Neuronal stem cell (in vitro differentiated cells): ENCODE measurements at regions not wholly inside any gene's neighbourhood (a gene's known extent, or its start where the extent isn't known, plus 50 kb on each side); places are given as distances from the start of the nearest gene placed in this dataset.
A peak's percentile ranks its signal among the peaks of the same experiment; 100 is the strongest.

Experiments
- DNase-seq: peaks from one replicate; pipeline ENCODE4 v3.0.0-alpha.2; 2013; ENCODE audit warnings: low spot score
- H2AFZ ChIP-seq: one replicate; pipeline ENCODE4 v1.6.1; 2013; ENCODE audit warnings: mild to moderate bottlenecking, low read length, inconsistent platforms
- H2AK5ac ChIP-seq: 2 replicates; pipeline ENCODE4 v1.6.1; 2013; ENCODE audit warnings: low read depth, mild to moderate bottlenecking, inconsistent platforms, low read length, moderate library complexity, mixed read lengths
- H2BK120ac ChIP-seq: 2 replicates; pipeline ENCODE4 v1.6.1; 2013; ENCODE audit warnings: low read depth, mild to moderate bottlenecking, inconsistent platforms, low read length, moderate library complexity, mixed read lengths
- H2BK12ac ChIP-seq: one replicate; pipeline ENCODE4 v1.6.1; 2013; ENCODE audit warnings: low read length, inconsistent platforms
- H2BK15ac ChIP-seq: 2 replicates; pipeline ENCODE4 v1.6.1; 2013; ENCODE audit warnings: mild to moderate bottlenecking, low read length, inconsistent platforms, mixed read lengths
- H2BK5ac ChIP-seq: one replicate; pipeline ENCODE4 v1.6.1; 2013; ENCODE audit warnings: inconsistent platforms, mild to moderate bottlenecking, low read length, moderate library complexity
- H3K14ac ChIP-seq: one replicate; pipeline ENCODE4 v1.6.1; 2013; ENCODE audit warnings: low read length, inconsistent platforms
- H3K18ac ChIP-seq: 2 replicates; pipeline ENCODE4 v1.6.1; 2013; ENCODE audit warnings: low read length, inconsistent platforms
- H3K23ac ChIP-seq: 2 replicates; pipeline ENCODE4 v1.6.1; 2013; ENCODE audit warnings: low read depth, mild to moderate bottlenecking, mixed read lengths, low read length, inconsistent platforms; ENCODE audit not compliant: poor library complexity
- H3K27ac ChIP-seq: replicated peaks from 3 replicates; pipeline ENCODE4 v1.5.1; 2013; ENCODE audit warnings: low read length, inconsistent platforms
- H3K27me3 ChIP-seq, 3 experiments: 2 replicates each; pipeline ENCODE4 v1.6.1; 2013; ENCODE audit warnings: low read length in 3 of 3, mild to moderate bottlenecking in 2 of 3, inconsistent platforms in 1 of 3, low read depth in 1 of 3, mixed read lengths in 1 of 3, moderate library complexity in 1 of 3; ENCODE audit not compliant: control insufficient read depth in 3 of 3, insufficient read depth in 3 of 3
- H3K36me3 ChIP-seq, 2 donors: replicated peaks in 1 of 2; 2 replicates each; pipeline ENCODE4 v1.6.1; 2013; ENCODE audit warnings: low read length in 2 of 2; ENCODE audit not compliant: control insufficient read depth in 2 of 2, insufficient read depth in 2 of 2
- H3K4ac ChIP-seq: 2 replicates; pipeline ENCODE4 v1.6.1; 2013; ENCODE audit warnings: inconsistent platforms, mild to moderate bottlenecking, low read length, moderate library complexity
- H3K4me1 ChIP-seq, 2 donors: 1 replicate in 1 of 2; 2 replicates in 1 of 2; pipeline ENCODE4 v1.6.1; 2013; ENCODE audit warnings: low read length in 2 of 2, low read depth in 1 of 2; ENCODE audit not compliant: control insufficient read depth in 2 of 2, insufficient read depth in 1 of 2
- H3K4me2 ChIP-seq: one replicate; pipeline ENCODE4 v1.6.1; 2013; ENCODE audit warnings: mild to moderate bottlenecking, low read length, inconsistent platforms; ENCODE audit not compliant: insufficient read depth, poor library complexity, severe bottlenecking
- H3K4me3 ChIP-seq, 2 donors: 2 replicates each; pipeline ENCODE4 v1.5.1; 2013; ENCODE audit warnings: low read length in 2 of 2, mild to moderate bottlenecking in 2 of 2, inconsistent platforms in 1 of 2, moderate library complexity in 1 of 2
- H3K79me1 ChIP-seq: one replicate; pipeline ENCODE4 v1.6.1; 2013; ENCODE audit warnings: low read depth, mild to moderate bottlenecking, inconsistent platforms, low read length, moderate library complexity
- H3K9ac ChIP-seq: one replicate; pipeline ENCODE4 v1.6.1; 2013; ENCODE audit warnings: mild to moderate bottlenecking, low read depth, low read length, inconsistent platforms; ENCODE audit not compliant: poor library complexity
- H3K9me3 ChIP-seq, 2 donors: replicated peaks in 1 of 2; 2 replicates each; pipeline versions ENCODE3 to v1.6.1; 2013; ENCODE audit warnings: low read length in 2 of 2, mild to moderate bottlenecking in 2 of 2, inconsistent platforms in 1 of 2, low read depth in 1 of 2, mixed read lengths in 1 of 2, moderate library complexity in 1 of 2; ENCODE audit not compliant: control insufficient read depth in 2 of 2, insufficient read depth in 1 of 2
- H4K8ac ChIP-seq: one replicate; pipeline ENCODE4 v1.6.1; 2013; ENCODE audit warnings: low read depth, mild to moderate bottlenecking, inconsistent platforms, low read length, moderate library complexity
- H4K91ac ChIP-seq: one replicate; pipeline ENCODE4 v1.6.1; 2013; ENCODE audit warnings: low read length, low read depth, mild to moderate bottlenecking, inconsistent platforms; ENCODE audit not compliant: poor library complexity
- WGBS, 2 donors: extraction: QIAGEN DNeasy Blood & Tissue Kit; methylation state at CpG; one replicate each; pipeline ENCODE4 v1.1.7; 2013; ENCODE audit warnings: missing lambda C conversion rate in 2 of 2, mixed read lengths in 1 of 2; ENCODE audit not compliant: insufficient read length in 2 of 2, insufficient replicate concordance in 1 of 2; ENCODE audit errors: extremely low coverage in 2 of 2; 5-methylcytosine and 5-hydroxymethylcytosine counted together

- Histone ChIP-seq H2BK15ac (no peak overlapping the region), H2AK5ac (no peak overlapping the region), H3K23ac (no peak overlapping the region), H3K4me2 (no peak overlapping the region), H2BK5ac (no peak overlapping the region), H3K27me3 (peaks cover 0 to 14% (median 0%) of the 10 kb centered on the region in 3 experiments), H3K18ac (no peak overlapping the region), H4K8ac (no peak overlapping the region), H3K4ac (no peak overlapping the region), H2BK12ac (no peak overlapping the region), H3K9ac (no peak overlapping the region), H2AFZ (no peak overlapping the region), H3K79me1 (no peaks in the 10 kb centered on the region), H3K27ac (no peak overlapping the region), H2BK120ac (no peak overlapping the region), H4K91ac (peak overlapping the region; percentile 56), H3K14ac (no peak overlapping the region), H3K4me3 (no peak overlapping the region), H3K9me3 (no peaks in the 10 kb centered on the region), H3K36me3 (no peaks in the 10 kb centered on the region), H3K4me1 (peaks cover 0 to 7% of the 10 kb centered on the region in 2 donors)
- no peak for DNase-seq
- WGBS, 2 donors: no CpG with 5 or more reads among the region's 13 CpGs
Measured at GRCh38 chr5:54900984-54901725, 84.2 kb downstream of the ESM1 start.

GRCh38 chr5:54897001-54897400 lies 88.4 kb downstream of the ESM1 start:
- Histone ChIP-seq H4K8ac (no peak overlapping the region), H3K27me3 (peaks cover 0 to 17% (median 0%) of the 10 kb centered on the region in 3 experiments), H3K36me3 (no peaks in the 10 kb centered on the region), H3K14ac (no peak overlapping the region), H3K79me1 (no peaks in the 10 kb centered on the region), H2AFZ (no peak overlapping the region), H2BK12ac (no peak overlapping the region), H2BK15ac (no peak overlapping the region), H2AK5ac (no peak overlapping the region), H2BK5ac (no peak overlapping the region), H3K4me2 (no peak overlapping the region), H3K23ac (no peak overlapping the region), H3K4me1 (peaks cover 0 to 7% of the 10 kb centered on the region in 2 donors), H3K4ac (no peak overlapping the region), H4K91ac (no peak overlapping the region), H3K4me3 (no peak overlapping the region), H3K27ac (no peak overlapping the region), H3K9me3 (no peaks in the 10 kb centered on the region), H3K9ac (no peak overlapping the region), H2BK120ac (no peak overlapping the region), H3K18ac (no peak overlapping the region)
- WGBS, 2 donors: no CpG with 5 or more reads among the region's 10 CpGs
- no peak for DNase-seq

GRCh38 chr5:54895816-54896341 lies 89.5 kb downstream of the ESM1 start:
- WGBS, 2 donors: no CpG with 5 or more reads among the region's 6 CpGs
- Histone ChIP-seq H2AFZ (peak overlapping the region; percentile 49), H3K4ac (no peak overlapping the region), H3K4me1 (no peaks in the 10 kb centered on the region), H4K91ac (no peak overlapping the region), H2BK5ac (no peak overlapping the region), H4K8ac (no peak overlapping the region), H3K18ac (no peak overlapping the region), H3K4me3 (no peak overlapping the region), H2BK12ac (no peak overlapping the region), H3K4me2 (no peak overlapping the region), H2BK15ac (no peak overlapping the region), H3K27me3 (peaks cover 0 to 13% (median 0%) of the 10 kb centered on the region in 3 experiments), H3K36me3 (no peaks in the 10 kb centered on the region), H2AK5ac (no peak overlapping the region), H3K9me3 (no peaks in the 10 kb centered on the region), H3K27ac (no peak overlapping the region), H3K9ac (no peak overlapping the region), H2BK120ac (no peak overlapping the region), H3K14ac (no peak overlapping the region), H3K23ac (no peak overlapping the region), H3K79me1 (no peaks in the 10 kb centered on the region)
- peak; percentile 18 for DNase-seq

- WGBS, 2 donors: no CpG with 5 or more reads among the region's 3 CpGs
- no peak overlapping the region for H2BK120ac ChIP-seq
Measured at GRCh38 chr5:54894957-54895815, 90.2 kb downstream of the ESM1 start.

More at GRCh38 chr5:54894957-54895815, 90.2 kb downstream of the ESM1 start:
- Histone ChIP-seq H3K18ac (no peak overlapping the region), H3K4ac (no peak overlapping the region), H3K27ac (no peak overlapping the region), H3K9me3 (no peaks in the 10 kb centered on the region), H3K27me3 (peaks cover 0 to 13% (median 0%) of the 10 kb centered on the region in 3 experiments), H3K9ac (no peak overlapping the region), H3K14ac (no peak overlapping the region), H3K4me2 (no peak overlapping the region), H3K23ac (no peak overlapping the region), H3K36me3 (no peaks in the 10 kb centered on the region), H4K8ac (no peak overlapping the region), H2BK15ac (no peak overlapping the region), H2BK5ac (no peak overlapping the region), H3K4me3 (no peak overlapping the region), H2BK12ac (no peak overlapping the region), H3K79me1 (no peaks in the 10 kb centered on the region), H2AK5ac (no peak overlapping the region), H2AFZ (peak overlapping the region; percentile 49), H3K4me1 (no peaks in the 10 kb centered on the region), H4K91ac (no peak overlapping the region)
- no peak for DNase-seq
